CMK (cell line): ENCODE measurements at regions not wholly inside any gene's neighbourhood (a gene's known extent, or its start where the extent isn't known, plus 50 kb on each side); places are given as distances from the start of the nearest gene placed in this dataset.
A peak's percentile ranks its signal among the peaks of the same experiment; 100 is the strongest.

Experiments used
- DNase-seq: peaks from one replicate; pipeline ENCODE4 v3.0.0-alpha.2; 2010; ENCODE audit warnings: low read depth

DNA sequence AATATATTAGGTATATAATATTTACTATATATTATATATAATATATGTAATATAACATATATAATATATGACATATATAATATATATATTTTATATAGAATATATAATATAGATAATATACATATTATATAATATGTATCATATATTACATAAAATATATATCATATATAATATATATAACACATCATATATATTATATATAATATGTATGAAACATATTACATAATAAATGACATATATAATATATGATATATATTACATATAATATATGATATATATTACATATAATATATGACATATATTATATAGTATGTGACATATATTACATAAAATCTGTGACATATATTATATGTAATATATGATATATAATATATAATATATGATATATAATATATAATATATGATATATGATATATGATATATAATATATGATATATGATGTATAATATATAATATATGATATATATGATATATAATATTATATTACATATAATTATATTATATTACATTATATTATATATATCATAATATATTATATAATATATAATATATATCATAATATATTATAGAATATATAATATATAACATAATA, 119.5 kb upstream of the RIMBP3 start:
- no peak for DNase-seq

DNA sequence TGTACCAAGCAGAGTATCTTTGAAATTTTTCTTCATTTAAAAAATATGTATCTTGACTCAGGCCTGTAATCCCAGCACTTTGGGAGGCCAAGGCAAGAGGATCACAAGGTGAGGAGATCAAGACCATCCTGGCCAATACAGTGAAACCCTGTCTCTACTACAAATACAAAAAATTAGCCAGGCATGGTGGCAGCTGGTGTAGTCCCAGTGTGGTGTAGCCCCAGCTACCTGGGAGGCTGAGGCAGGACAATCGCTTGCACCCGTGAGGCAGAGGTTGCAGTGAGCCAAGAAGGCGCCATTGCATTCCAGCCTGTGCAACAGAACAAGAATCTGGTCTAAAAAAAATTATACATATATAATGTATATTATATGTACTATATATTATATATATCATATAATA, 118.7 kb upstream of the RIMBP3 start:
- DNase-seq: peak; percentile 77
